LNCAP (cell line): ENCODE measurements at regions not wholly inside any gene's neighbourhood (a gene's known extent, or its start where the extent isn't known, plus 50 kb on each side); places are given as distances from the start of the nearest gene placed in this dataset.

Experiments
- TF ChIP-seq, protein P1 (sequence below): fragments of 450-650 bp; IDR thresholded peaks from 2 replicates; pipeline ENCODE4 v1.5.1; 2017; ENCODE audit warnings: mild to moderate bottlenecking

DNA sequence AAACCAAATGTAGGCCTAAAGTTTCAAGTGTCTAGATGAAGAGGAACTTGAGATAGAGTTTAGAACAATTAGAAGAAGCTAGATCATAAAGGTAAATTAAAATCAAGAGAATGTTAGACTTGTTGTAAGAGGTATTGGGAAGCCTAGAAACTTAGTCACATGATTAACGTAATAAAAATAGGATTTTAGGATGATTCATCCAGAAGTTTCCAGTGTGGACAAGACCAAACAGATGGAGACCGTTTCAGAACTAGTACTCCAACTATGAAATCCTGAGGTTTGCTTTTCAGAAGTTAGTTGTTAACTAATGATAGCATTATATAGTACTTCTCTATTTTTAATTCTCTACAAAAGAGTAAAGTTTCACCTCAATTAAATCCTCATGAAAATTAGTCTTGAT is 104.9 kb downstream of the MZT1 start:
- TF ChIP-seq, protein P1, sequence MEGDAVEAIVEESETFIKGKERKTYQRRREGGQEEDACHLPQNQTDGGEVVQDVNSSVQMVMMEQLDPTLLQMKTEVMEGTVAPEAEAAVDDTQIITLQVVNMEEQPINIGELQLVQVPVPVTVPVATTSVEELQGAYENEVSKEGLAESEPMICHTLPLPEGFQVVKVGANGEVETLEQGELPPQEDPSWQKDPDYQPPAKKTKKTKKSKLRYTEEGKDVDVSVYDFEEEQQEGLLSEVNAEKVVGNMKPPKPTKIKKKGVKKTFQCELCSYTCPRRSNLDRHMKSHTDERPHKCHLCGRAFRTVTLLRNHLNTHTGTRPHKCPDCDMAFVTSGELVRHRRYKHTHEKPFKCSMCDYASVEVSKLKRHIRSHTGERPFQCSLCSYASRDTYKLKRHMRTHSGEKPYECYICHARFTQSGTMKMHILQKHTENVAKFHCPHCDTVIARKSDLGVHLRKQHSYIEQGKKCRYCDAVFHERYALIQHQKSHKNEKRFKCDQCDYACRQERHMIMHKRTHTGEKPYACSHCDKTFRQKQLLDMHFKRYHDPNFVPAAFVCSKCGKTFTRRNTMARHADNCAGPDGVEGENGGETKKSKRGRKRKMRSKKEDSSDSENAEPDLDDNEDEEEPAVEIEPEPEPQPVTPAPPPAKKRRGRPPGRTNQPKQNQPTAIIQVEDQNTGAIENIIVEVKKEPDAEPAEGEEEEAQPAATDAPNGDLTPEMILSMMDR: no peak

DNA sequence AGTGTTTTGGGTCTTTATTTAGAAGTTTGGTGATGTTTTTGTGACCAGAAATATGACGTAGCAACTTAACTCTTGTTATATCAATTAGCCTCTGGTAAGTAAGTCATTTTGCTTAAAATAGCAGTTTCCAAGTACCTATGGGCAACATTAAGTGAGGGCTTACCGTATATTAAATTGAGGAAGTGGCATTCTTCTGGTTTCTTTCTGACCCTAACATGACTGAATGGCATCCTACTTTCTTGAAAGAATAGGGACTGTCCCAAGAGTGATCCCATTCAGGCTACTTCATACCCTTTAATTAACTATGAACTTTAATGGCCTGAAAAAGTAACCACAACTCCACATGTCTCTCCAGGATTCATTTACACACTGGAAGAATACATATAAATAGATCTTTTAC is 106.6 kb downstream of the MZT1 start:
- TF ChIP-seq, protein P1: no peak

DNA sequence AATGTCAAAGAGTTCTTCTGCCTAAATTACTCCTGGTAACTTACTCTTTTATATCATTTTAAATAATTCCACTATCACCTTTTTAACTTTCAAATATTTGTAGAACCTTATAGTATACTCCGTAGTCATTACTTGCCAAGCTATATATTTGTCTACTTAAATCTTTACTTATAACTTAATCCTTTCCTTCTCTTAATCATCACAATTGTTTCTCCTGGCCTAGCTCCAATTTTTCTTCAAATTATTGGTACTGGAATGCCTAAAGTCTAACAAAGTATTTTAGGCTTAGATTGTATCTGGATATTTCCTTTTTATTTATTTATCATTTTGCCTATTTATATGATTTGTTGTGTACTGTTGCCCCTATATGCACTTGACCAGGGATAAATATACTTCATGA is 109.5 kb downstream of the MZT1 start:
- TF ChIP-seq, protein P1: no peak

DNA sequence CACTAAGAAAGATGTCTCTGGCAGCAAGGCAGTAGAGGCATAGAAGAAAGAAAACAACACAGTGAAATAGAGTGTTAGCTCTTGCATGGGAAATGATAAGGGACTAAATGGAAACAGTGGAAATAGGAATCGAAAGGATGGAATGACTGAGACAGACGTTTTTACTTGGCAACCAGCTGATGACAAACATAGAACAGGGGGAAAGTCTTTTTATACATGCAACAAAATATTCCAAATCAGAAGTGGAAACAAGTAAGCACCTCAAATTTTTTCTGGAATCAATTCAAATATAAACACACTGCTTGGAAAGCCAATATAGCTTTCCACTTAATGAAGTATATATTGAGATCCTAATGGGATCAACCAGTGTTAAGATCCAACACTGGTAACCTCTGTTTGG is 110.2 kb downstream of the MZT1 start:
- TF ChIP-seq, protein P1: no peak

DNA sequence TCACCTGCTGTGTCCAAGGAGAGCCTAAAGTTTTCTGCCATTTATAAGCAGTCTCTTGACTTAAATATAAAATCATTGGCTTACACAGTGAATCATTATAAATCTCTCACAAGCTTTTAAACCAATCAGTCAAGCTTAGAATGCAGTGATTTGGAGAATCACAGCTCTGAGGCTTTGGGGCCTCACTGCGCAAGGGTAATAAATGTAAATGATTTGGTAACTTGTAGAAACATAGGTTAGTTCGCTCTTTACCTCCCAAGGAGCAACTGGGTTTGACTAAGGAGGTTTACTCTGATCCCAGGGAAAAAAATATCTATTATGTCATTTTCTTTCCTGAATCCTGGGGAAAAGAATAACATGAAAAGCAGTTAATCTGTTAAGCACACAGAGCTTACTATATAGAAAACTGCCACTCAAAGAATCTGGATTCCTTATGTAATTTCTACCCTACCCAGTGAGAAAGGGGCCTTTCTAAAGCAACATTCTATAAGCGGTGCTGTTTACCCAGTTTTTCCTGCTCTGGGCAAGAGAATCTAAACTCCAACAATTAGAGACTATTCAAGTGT is 128.2 kb downstream of the MZT1 start:
- TF ChIP-seq, protein P1: no peak

DNA sequence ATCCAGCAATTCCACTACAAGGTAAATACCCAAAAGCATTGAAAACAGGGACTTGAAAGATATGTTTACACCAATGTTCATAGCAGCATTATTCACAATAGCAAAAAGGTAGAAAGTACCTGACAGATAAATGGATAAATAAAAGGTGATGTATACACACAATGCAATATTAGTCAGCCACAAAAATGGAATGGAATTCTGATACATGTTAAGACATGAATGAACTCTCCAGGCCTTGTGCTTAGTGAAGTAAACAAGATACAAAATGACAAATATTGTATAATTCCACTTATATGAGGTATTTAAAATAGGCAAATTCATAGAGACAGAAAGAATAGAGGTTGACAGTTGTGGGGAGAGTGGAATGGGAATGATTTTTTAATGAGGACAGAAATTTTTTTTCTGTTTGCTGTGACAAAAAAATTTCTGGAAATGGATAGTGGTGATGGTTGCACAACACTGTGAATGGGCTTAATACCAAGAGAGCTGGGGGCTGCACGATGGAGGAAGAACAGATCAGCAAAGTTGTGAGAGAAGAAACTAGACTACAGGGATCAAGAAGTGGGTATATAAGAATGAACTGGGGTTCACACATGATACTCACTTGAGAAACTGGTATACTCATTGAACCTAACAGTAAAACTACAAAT is 137.2 kb downstream of the MZT1 start:
- TF ChIP-seq, protein P1: no peak

DNA sequence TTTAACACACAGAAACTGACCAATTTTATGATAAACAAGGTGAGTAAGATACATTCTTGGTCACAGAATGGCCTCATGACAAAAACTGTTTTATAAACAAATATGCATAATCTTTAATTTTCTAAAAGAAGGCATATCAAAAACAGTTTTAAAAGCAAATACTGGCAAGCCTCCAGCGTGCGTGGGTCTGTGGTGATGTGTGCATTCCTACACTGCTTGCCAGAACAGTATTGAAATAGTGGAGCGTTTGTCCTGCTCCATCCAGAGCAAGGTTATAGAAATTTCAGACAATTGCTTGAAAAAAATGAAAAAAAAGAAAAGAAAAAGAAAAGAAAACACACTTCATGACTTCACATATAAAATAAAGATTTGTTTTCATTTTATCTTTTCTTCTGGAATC is 140.9 kb downstream of the MZT1 start:
- TF ChIP-seq, protein P1: no peak

DNA sequence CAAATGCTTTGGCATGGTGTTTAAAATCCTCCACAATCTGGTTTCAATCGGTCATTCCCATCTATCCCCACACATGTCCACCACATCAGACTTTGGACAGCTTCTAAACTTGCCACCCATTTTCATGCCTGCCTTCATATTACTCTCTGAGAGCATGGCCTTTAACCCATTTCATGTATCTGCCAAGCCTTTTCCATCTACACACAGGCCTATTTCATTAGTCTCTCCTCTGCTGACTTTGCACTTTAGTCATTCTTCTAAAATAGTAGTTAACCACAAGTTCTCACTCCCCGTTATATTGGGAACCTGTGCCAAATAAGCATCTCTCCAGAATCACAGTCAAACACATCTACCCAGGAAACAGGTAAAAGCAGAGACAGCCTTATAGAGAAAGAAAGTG is 142.2 kb downstream of the MZT1 start:
- TF ChIP-seq, protein P1: no peak
